GM21423 (cell line): ENCODE measurements at regions not wholly inside any gene's neighbourhood (a gene's known extent, or its start where the extent isn't known, plus 50 kb on each side); places are given as distances from the start of the nearest gene placed in this dataset.
"Not testable (repeated sequence)": the region's sequence is repeated elsewhere in the genome, so short reads cannot be mapped to it uniquely, and the experiment has no call there.

ENCODE experiments used
- ATAC-seq: cut with Tn5 transposase; IDR thresholded peaks from one replicate; pipeline ENCODE4 v1.9.1; 2021; ENCODE audit warnings: mild to moderate bottlenecking, moderate library complexity; ENCODE audit not compliant: unreplicated experiment

GRCh38 chr3:26763723-26764122 is 141.2 kb downstream of the LRRC3B start:
- no peak for ATAC-seq

GRCh38 chr3:26766031-26766430 is 143.5 kb downstream of the LRRC3B start:
- ATAC-seq = no peak

- no peak for ATAC-seq
Measured at GRCh38 chr3:26768068-26768651, 145.6 kb downstream of the LRRC3B start.

GRCh38 chr3:26799679-26800317 is 177.2 kb downstream of the LRRC3B start:
- ATAC-seq = no peak

- ATAC-seq = no peak
Measured at GRCh38 chr3:26807272-26807671, 184.7 kb downstream of the LRRC3B start.

GRCh38 chr3:26825454-26825853 is 202.9 kb downstream of the LRRC3B start:
- ATAC-seq = no peak

- ATAC-seq = no peak
Measured at GRCh38 chr3:26827169-26827568, 204.6 kb downstream of the LRRC3B start.

GRCh38 chr3:26838026-26838425 is 215.5 kb downstream of the LRRC3B start:
- ATAC-seq = no peak

- no peak for ATAC-seq
Measured at GRCh38 chr3:26839001-26839400, 216.4 kb downstream of the LRRC3B start.

- ATAC-seq = no peak
Measured at GRCh38 chr3:26840272-26840870, 217.8 kb downstream of the LRRC3B start.

- ATAC-seq = no peak
Measured at GRCh38 chr3:26845194-26845593, 222.6 kb downstream of the LRRC3B start.

GRCh38 chr3:26847680-26848079 is 225.1 kb downstream of the LRRC3B start:
- ATAC-seq = no peak

GRCh38 chr3:26894443-26894842 is 271.9 kb downstream of the LRRC3B start:
- ATAC-seq = no peak

- ATAC-seq = no peak
Measured at GRCh38 chr3:26915208-26915607, 292.6 kb downstream of the LRRC3B start.

GRCh38 chr3:26920646-26921478 is 298.3 kb downstream of the LRRC3B start:
- no peak for ATAC-seq

GRCh38 chr3:26931896-26932295 is 309.3 kb downstream of the LRRC3B start:
- ATAC-seq = no peak

GRCh38 chr3:26932752-26933151 is 310.2 kb downstream of the LRRC3B start:
- ATAC-seq = no peak

GRCh38 chr3:26945480-26945879 is 322.9 kb downstream of the LRRC3B start:
- ATAC-seq = not testable (repeated sequence)

- ATAC-seq = no peak
Measured at GRCh38 chr3:26960382-26960781, 337.8 kb downstream of the LRRC3B start.

GRCh38 chr3:26962492-26963360 is 340.2 kb downstream of the LRRC3B start:
- peak; percentile 91 for ATAC-seq

GRCh38 chr3:26963361-26963743 is 340.8 kb downstream of the LRRC3B start:
- no peak for ATAC-seq
